K562 (cell line): ENCODE measurements at regions not wholly inside any gene's neighbourhood (a gene's known extent, or its start where the extent isn't known, plus 50 kb on each side); places are given as distances from the start of the nearest gene placed in this dataset.

Experiments used
- ETV5 ChIP-seq: sonication (generic); formaldehyde crosslinking; IDR thresholded peaks from 2 replicates; pipeline ENCODE4 v1.4.0; 2020; ENCODE audit warnings: low read depth, mild to moderate bottlenecking, missing genetic modification reagents
- RNF2 ChIP-seq: sonication (generic); IDR thresholded peaks from 2 replicates; pipeline ENCODE4 v1.6.1; 2016
- STAT5A ChIP-seq: IDR thresholded peaks from 2 replicates; pipeline ENCODE4 v1.6.1; 2012; ENCODE audit warnings: low read length, inconsistent platforms, borderline replicate concordance
- TAF9B ChIP-seq: fragments of 450-650 bp; IDR thresholded peaks from 2 replicates; pipeline ENCODE4 v1.6.1; 2018; ENCODE audit warnings: mild to moderate bottlenecking; ENCODE audit not compliant: partially characterized antibody
- TF ChIP-seq, protein P1 (sequence below): fragments of 450-650 bp; IDR thresholded peaks from 2 replicates; pipeline ENCODE4 v1.6.1; 2016; ENCODE audit warnings: mild to moderate bottlenecking, moderate library complexity

DNA sequence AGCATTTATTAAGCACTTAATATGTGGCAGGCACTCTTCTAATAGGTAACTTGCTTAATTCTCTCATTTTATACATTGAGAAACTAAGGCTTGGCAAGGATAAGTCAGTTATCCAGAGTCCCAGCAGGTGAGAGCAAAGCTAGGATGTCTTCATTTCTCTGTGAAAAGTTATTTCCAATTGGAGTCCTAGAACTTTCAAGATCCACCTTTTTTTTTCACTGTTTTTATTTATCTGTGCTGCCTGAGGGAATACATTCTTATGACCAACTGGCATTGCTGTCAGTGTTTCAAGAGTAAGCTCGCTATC is 56.2 kb upstream of the ETAA1 start (continued):
- no peak for TF ChIP-seq STAT5A
- TF ChIP-seq, protein P1, sequence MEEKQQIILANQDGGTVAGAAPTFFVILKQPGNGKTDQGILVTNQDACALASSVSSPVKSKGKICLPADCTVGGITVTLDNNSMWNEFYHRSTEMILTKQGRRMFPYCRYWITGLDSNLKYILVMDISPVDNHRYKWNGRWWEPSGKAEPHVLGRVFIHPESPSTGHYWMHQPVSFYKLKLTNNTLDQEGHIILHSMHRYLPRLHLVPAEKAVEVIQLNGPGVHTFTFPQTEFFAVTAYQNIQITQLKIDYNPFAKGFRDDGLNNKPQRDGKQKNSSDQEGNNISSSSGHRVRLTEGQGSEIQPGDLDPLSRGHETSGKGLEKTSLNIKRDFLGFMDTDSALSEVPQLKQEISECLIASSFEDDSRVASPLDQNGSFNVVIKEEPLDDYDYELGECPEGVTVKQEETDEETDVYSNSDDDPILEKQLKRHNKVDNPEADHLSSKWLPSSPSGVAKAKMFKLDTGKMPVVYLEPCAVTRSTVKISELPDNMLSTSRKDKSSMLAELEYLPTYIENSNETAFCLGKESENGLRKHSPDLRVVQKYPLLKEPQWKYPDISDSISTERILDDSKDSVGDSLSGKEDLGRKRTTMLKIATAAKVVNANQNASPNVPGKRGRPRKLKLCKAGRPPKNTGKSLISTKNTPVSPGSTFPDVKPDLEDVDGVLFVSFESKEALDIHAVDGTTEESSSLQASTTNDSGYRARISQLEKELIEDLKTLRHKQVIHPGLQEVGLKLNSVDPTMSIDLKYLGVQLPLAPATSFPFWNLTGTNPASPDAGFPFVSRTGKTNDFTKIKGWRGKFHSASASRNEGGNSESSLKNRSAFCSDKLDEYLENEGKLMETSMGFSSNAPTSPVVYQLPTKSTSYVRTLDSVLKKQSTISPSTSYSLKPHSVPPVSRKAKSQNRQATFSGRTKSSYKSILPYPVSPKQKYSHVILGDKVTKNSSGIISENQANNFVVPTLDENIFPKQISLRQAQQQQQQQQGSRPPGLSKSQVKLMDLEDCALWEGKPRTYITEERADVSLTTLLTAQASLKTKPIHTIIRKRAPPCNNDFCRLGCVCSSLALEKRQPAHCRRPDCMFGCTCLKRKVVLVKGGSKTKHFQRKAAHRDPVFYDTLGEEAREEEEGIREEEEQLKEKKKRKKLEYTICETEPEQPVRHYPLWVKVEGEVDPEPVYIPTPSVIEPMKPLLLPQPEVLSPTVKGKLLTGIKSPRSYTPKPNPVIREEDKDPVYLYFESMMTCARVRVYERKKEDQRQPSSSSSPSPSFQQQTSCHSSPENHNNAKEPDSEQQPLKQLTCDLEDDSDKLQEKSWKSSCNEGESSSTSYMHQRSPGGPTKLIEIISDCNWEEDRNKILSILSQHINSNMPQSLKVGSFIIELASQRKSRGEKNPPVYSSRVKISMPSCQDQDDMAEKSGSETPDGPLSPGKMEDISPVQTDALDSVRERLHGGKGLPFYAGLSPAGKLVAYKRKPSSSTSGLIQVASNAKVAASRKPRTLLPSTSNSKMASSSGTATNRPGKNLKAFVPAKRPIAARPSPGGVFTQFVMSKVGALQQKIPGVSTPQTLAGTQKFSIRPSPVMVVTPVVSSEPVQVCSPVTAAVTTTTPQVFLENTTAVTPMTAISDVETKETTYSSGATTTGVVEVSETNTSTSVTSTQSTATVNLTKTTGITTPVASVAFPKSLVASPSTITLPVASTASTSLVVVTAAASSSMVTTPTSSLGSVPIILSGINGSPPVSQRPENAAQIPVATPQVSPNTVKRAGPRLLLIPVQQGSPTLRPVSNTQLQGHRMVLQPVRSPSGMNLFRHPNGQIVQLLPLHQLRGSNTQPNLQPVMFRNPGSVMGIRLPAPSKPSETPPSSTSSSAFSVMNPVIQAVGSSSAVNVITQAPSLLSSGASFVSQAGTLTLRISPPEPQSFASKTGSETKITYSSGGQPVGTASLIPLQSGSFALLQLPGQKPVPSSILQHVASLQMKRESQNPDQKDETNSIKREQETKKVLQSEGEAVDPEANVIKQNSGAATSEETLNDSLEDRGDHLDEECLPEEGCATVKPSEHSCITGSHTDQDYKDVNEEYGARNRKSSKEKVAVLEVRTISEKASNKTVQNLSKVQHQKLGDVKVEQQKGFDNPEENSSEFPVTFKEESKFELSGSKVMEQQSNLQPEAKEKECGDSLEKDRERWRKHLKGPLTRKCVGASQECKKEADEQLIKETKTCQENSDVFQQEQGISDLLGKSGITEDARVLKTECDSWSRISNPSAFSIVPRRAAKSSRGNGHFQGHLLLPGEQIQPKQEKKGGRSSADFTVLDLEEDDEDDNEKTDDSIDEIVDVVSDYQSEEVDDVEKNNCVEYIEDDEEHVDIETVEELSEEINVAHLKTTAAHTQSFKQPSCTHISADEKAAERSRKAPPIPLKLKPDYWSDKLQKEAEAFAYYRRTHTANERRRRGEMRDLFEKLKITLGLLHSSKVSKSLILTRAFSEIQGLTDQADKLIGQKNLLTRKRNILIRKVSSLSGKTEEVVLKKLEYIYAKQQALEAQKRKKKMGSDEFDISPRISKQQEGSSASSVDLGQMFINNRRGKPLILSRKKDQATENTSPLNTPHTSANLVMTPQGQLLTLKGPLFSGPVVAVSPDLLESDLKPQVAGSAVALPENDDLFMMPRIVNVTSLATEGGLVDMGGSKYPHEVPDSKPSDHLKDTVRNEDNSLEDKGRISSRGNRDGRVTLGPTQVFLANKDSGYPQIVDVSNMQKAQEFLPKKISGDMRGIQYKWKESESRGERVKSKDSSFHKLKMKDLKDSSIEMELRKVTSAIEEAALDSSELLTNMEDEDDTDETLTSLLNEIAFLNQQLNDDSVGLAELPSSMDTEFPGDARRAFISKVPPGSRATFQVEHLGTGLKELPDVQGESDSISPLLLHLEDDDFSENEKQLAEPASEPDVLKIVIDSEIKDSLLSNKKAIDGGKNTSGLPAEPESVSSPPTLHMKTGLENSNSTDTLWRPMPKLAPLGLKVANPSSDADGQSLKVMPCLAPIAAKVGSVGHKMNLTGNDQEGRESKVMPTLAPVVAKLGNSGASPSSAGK = no peak
- no peak for TF ChIP-seq ETV5 (CRISPR knock-in tag)
- TF ChIP-seq TAF9B = no peak
- no peak for TF ChIP-seq RNF2
